ENCODE measurements at regions not wholly inside any gene's neighbourhood (a gene's known extent, or its start where the extent isn't known, plus 50 kb on each side); places are given as distances from the start of the nearest gene placed in this dataset.

DNA sequence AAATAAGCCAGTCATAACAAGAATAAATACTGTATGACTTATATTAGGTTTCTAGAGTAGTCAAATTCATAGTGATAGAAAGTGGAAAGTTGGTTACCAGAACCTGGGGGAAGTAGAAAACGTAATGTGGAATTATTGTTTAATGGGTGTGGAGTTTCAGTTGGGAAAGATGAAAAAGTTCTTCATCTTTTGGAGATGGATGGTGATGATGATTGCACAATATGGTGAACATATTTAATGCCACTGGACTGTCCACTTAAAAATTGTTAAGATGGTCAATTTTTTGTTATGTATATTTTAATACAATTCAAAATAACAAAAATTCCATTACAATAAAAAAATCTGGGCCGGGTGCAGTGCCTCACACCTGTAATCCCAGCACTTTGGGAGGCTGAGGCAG, 289.6 kb downstream of the ZIC3 start:
- Histone ChIP-seq H3K79me2 (ENCODE audit: insufficient read depth, low read length) (no peaks in the 10 kb centered on the region), H3K4me2 (ENCODE audit: low read depth, low read length) (no peak overlapping the region), H3K4me1 (ENCODE audit: insufficient read depth, low read length) (no peaks in the 10 kb centered on the region), H3K27me3 (ENCODE audit: control insufficient read depth in 1 of 2, insufficient read depth in 2 of 2, low read length in 2 of 2) (no peaks in the 10 kb centered on the region), H4K20me1 (ENCODE audit: insufficient read depth, low read length) (no peaks in the 10 kb centered on the region), H3K36me3 (replicated peaks in 1 of 2; ENCODE audit: control insufficient read depth in 1 of 2, insufficient read depth in 2 of 2, low read length in 2 of 2) (no peaks in the 10 kb centered on the region), H3K9me3 (ENCODE audit: low read length) (no peaks in the 10 kb centered on the region), H3K4me3 (replicated peaks in 1 of 3; ENCODE audit: insufficient read depth in 1 of 3, low read depth in 2 of 3, low read length in 3 of 3) (no peak overlapping the region), H3K27ac (ENCODE audit: extremely low read length, insufficient read depth, low read length) (no peak overlapping the region), H2AFZ (ENCODE audit: low read length) (no peak overlapping the region), H3K9ac (ENCODE audit: insufficient read depth, low read depth, low read length) (no peak overlapping the region)
- 0% methylated on average over 2 of the region's 2 CpGs for WGBS (ENCODE audit: low lambda C conversion rate)
- no peak for ATAC-seq
- FAIRE-seq, result no peak
- in situ Hi-C loops (cut with HindIII; ENCODE audit: extremely low pct_ligation_motif_present, low pct_unique_long_range_greater_than_20kb) (no loop called here), intact Hi-C loops (cut with micrococcal nuclease; ENCODE audit: unreplicated experiment) (no loop called here)
- ChIA-PET POLR2A (no interaction called here), CTCF (ENCODE audit: low intra/inter-chr PET ratio, low total read pairs) (no interaction called here)
- no TSS peak for BruUV-seq (replicated peaks)
- no peak for TF ChIP-seq ZSCAN22 (CRISPR knock-in tag; IDR thresholded peaks at IDR 0.05)
- TF ChIP-seq ZNF607 (CRISPR knock-in tag; IDR thresholded peaks at IDR 0.05; ENCODE audit: borderline replicate concordance), result no peak
- TF ChIP-seq ZNF547 (CRISPR knock-in tag; IDR thresholded peaks at IDR 0.05), result no peak
- no peak for TF ChIP-seq ZNF337 (CRISPR knock-in tag; IDR thresholded peaks at IDR 0.05; ENCODE audit: borderline replicate concordance, low read depth)
- TF ChIP-seq ZSCAN31 (CRISPR knock-in tag; IDR thresholded peaks at IDR 0.05; ENCODE audit: low read depth), result no peak
- TF ChIP-seq ZNF780A (CRISPR knock-in tag; IDR thresholded peaks at IDR 0.05), result no peak
- no peak for TF ChIP-seq GABPA (IDR thresholded peaks at IDR 0.05; ENCODE audit: low read depth, low read length)
- no peak for TF ChIP-seq GABPA (CRISPR knock-in tag; IDR thresholded peaks at IDR 0.05; ENCODE audit: low read depth)
- TF ChIP-seq HNRNPLL (IDR thresholded peaks at IDR 0.05; ENCODE audit: low read depth, low read length, poor library complexity, severe bottlenecking), result no peak
- TF ChIP-seq, protein P1, sequence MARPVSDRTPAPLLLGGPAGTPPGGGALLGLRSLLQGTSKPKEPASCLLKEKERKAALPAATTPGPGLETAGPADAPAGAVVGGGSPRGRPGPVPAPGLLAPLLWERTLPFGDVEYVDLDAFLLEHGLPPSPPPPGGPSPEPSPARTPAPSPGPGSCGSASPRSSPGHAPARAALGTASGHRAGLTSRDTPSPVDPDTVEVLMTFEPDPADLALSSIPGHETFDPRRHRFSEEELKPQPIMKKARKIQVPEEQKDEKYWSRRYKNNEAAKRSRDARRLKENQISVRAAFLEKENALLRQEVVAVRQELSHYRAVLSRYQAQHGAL (CRISPR knock-in tag; IDR thresholded peaks at IDR 0.05; ENCODE audit: not compliant biosample characterization), result no peak
- no peak for TF ChIP-seq ZFY (CRISPR knock-in tag; IDR thresholded peaks at IDR 0.05)
- TF ChIP-seq AGO2 (optimal IDR thresholded peaks at IDR 0.05; ENCODE audit: low read depth, low read length), result no peak
- no peak for DNase-seq (ENCODE audit: low spot score)
